H9 (cell line): ENCODE measurements at regions not wholly inside any gene's neighbourhood (a gene's known extent, or its start where the extent isn't known, plus 50 kb on each side); places are given as distances from the start of the nearest gene placed in this dataset.

Experiments used
- DNase-seq: peaks from one replicate; pipeline ENCODE4 v3.0.0-alpha.2; 2017
- H2AFZ ChIP-seq: one replicate; pipeline ENCODE4 v1.6.1; 2013; ENCODE audit warnings: mild to moderate bottlenecking, low read length, control low read depth, moderate library complexity
- H2AK5ac ChIP-seq: 2 replicates; pipeline ENCODE4 v1.6.1; 2013; ENCODE audit warnings: low read length, control low read depth, mixed read lengths; ENCODE audit not compliant: insufficient read length
- H2BK120ac ChIP-seq: one replicate; pipeline ENCODE4 v1.6.1; 2013; ENCODE audit warnings: low read depth, mild to moderate bottlenecking, low read length, control low read depth, inconsistent platforms; ENCODE audit not compliant: poor library complexity, severe bottlenecking
- H2BK12ac ChIP-seq: 2 replicates; pipeline ENCODE4 v1.6.1; 2013; ENCODE audit warnings: low read length, control low read depth, mixed read lengths, low read depth; ENCODE audit not compliant: insufficient read length
- H2BK15ac ChIP-seq: 2 replicates; pipeline ENCODE4 v1.6.1; 2013; ENCODE audit warnings: low read depth, low read length, control low read depth
- H2BK20ac ChIP-seq: one replicate; pipeline ENCODE4 v1.6.1; 2013; ENCODE audit warnings: low read depth, mild to moderate bottlenecking, low read length, control low read depth, inconsistent platforms; ENCODE audit not compliant: poor library complexity, severe bottlenecking
- H2BK5ac ChIP-seq: 2 replicates; pipeline ENCODE4 v1.6.1; 2013; ENCODE audit warnings: low read length, control low read depth, mixed read lengths; ENCODE audit not compliant: insufficient read length
- H3K14ac ChIP-seq: 2 replicates; pipeline ENCODE4 v1.6.1; 2013; ENCODE audit warnings: low read length, control low read depth; ENCODE audit not compliant: insufficient read depth
- H3K18ac ChIP-seq: 2 replicates; pipeline ENCODE4 v1.6.1; 2013; ENCODE audit warnings: low read depth, mild to moderate bottlenecking, mixed read lengths, low read length, control low read depth; ENCODE audit not compliant: insufficient read length
- H3K23ac ChIP-seq: 2 replicates; pipeline ENCODE4 v1.6.1; 2013; ENCODE audit warnings: low read length, control low read depth, mixed read lengths, low read depth; ENCODE audit not compliant: insufficient read length
- H3K23me2 ChIP-seq: 2 replicates; pipeline ENCODE4 v1.6.1; 2013; ENCODE audit warnings: low read depth, mild to moderate bottlenecking, mixed read lengths, low read length, control low read depth; ENCODE audit not compliant: insufficient read length, poor library complexity, severe bottlenecking
- H3K27ac ChIP-seq: 2 replicates; pipeline ENCODE4 v1.5.1; 2013; ENCODE audit warnings: low read length, control low read depth, mixed read lengths, low read depth; ENCODE audit not compliant: insufficient read length
- H3K27me3 ChIP-seq: 2 replicates; pipeline ENCODE4 v1.6.1; 2013; ENCODE audit warnings: low read length, control low read depth, inconsistent platforms; ENCODE audit not compliant: insufficient read depth
- H3K4ac ChIP-seq: 2 replicates; pipeline ENCODE4 v1.6.1; 2013; ENCODE audit warnings: low read depth, mild to moderate bottlenecking, control low read depth, inconsistent platforms, low read length, moderate library complexity
- H3K4me1 ChIP-seq: 2 replicates; pipeline ENCODE4 v1.6.1; 2013; ENCODE audit warnings: low read length, control low read depth, inconsistent platforms; ENCODE audit not compliant: insufficient read depth
- H3K4me2 ChIP-seq: 2 replicates; pipeline ENCODE4 v1.6.1; 2013; ENCODE audit warnings: low read length, control low read depth, mixed read lengths; ENCODE audit not compliant: insufficient read length, insufficient read depth
- H3K56ac ChIP-seq: 2 replicates; pipeline ENCODE4 v1.6.1; 2013; ENCODE audit warnings: low read depth, mild to moderate bottlenecking, mixed read lengths, low read length, control low read depth; ENCODE audit not compliant: insufficient read length
- H3K79me1 ChIP-seq: 2 replicates; pipeline ENCODE4 v1.6.1; 2013; ENCODE audit warnings: low read depth, mild to moderate bottlenecking, moderate library complexity, low read length, control low read depth, inconsistent platforms; ENCODE audit not compliant: insufficient read depth, poor library complexity, severe bottlenecking
- H3K79me2 ChIP-seq: 2 replicates; pipeline ENCODE4 v1.6.1; 2013; ENCODE audit warnings: low read length, control low read depth, inconsistent platforms; ENCODE audit not compliant: insufficient read depth
- H3K9ac ChIP-seq: 2 replicates; pipeline ENCODE4 v1.6.1; 2013; ENCODE audit warnings: low read length, control low read depth, mixed read lengths; ENCODE audit not compliant: insufficient read length; ENCODE audit errors: extremely low read depth
- H3K9me3 ChIP-seq: one replicate; pipeline ENCODE4 v1.6.1; 2013; ENCODE audit warnings: low read depth, low read length, inconsistent platforms; ENCODE audit not compliant: control insufficient read depth
- H3T11ph ChIP-seq: one replicate; pipeline ENCODE4 v1.6.1; 2013; ENCODE audit warnings: mild to moderate bottlenecking, low read length, control low read depth, inconsistent platforms
- H4K20me1 ChIP-seq: one replicate; pipeline ENCODE4 v1.6.1; 2013; ENCODE audit not compliant: control insufficient read depth, insufficient read length, insufficient read depth
- H4K5ac ChIP-seq: 2 replicates; pipeline ENCODE4 v1.6.1; 2013; ENCODE audit warnings: low read depth, mild to moderate bottlenecking, mixed read lengths, low read length, control low read depth; ENCODE audit not compliant: insufficient read length
- H4K8ac ChIP-seq: replicated peaks from 2 replicates; pipeline ENCODE4 v1.6.1; 2013; ENCODE audit warnings: low read length, control low read depth, mixed read lengths, low read depth; ENCODE audit not compliant: insufficient read length
- H4K91ac ChIP-seq: 2 replicates; pipeline ENCODE4 v1.6.1; 2013; ENCODE audit warnings: low read depth, mild to moderate bottlenecking, moderate library complexity, mixed read lengths, low read length, control low read depth; ENCODE audit not compliant: insufficient read length
- H3K27ac Mint-ChIP-seq, 3 experiments: 2 replicates in 2 of 3; 3 replicates in 1 of 3; pipeline ENCODE4 v1.8.0; 2020 to 2021; ENCODE audit warnings: mixed read lengths in 3 of 3, mild to moderate bottlenecking in 1 of 3, moderate library complexity in 1 of 3
- H3K27me3 Mint-ChIP-seq: 2 replicates; pipeline ENCODE4 v1.8.0; 2021; ENCODE audit warnings: low read depth, mild to moderate bottlenecking, moderate library complexity, mixed read lengths
- H3K36me3 Mint-ChIP-seq, 3 experiments: 2 replicates in 2 of 3; 3 replicates in 1 of 3; pipeline ENCODE4 v1.8.0; 2020 to 2021; ENCODE audit warnings: low read depth in 3 of 3, mixed read lengths in 3 of 3; ENCODE audit not compliant: insufficient read depth in 1 of 3
- H3K4me1 Mint-ChIP-seq, 2 experiments: 2 replicates each; pipeline ENCODE4 v1.8.0; 2020; ENCODE audit warnings: mixed read lengths in 2 of 2
- H3K4me3 Mint-ChIP-seq, 2 experiments: 2 replicates in 1 of 2; 3 replicates in 1 of 2; pipeline ENCODE4 v1.8.0; 2020 to 2021; ENCODE audit warnings: mild to moderate bottlenecking in 2 of 2, mixed read lengths in 2 of 2, moderate library complexity in 1 of 2
- H3K9me3 Mint-ChIP-seq, 2 experiments: 2 replicates in 1 of 2; 3 replicates in 1 of 2; pipeline ENCODE4 v1.8.0; 2020; ENCODE audit warnings: mild to moderate bottlenecking in 2 of 2, mixed read lengths in 2 of 2, moderate library complexity in 1 of 2
- WGBS: extraction: QIAGEN DNeasy Blood & Tissue Kit; methylation state at CpG from one replicate; pipeline ENCODE4 v1.1.7; 2013; ENCODE audit warnings: missing lambda C conversion rate, low lambda C conversion rate, mixed read lengths; ENCODE audit not compliant: insufficient read length; ENCODE audit errors: extremely low coverage; 5-methylcytosine and 5-hydroxymethylcytosine counted together
- TF ChIP-seq, protein P1 (sequence below): fragments of 200-600 bp; sonication (generic); conservative IDR thresholded peaks from 3 replicates; pipeline ENCODE4 v1.8.0; 2021; ENCODE audit warnings: antibody characterized with exemption, mild to moderate bottlenecking

DNA sequence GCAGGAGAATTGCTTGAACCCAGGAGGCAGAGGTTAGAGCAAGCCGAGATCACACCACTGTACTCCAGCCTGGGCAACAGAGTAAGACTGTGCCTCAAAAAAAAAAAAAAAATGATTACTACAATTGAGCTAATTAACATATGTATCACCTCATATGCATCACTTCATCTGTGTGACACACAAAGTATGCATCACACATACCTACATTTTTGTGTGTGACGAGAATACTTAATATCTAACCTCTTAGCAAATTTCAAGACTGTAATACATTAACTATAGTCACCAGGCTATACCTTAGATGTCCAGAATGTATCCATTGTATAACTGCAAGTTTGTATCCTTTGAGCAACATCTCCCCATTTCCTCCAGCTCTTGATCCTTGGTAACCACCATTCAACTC is 214.2 kb upstream of the MON1B start:
- no peak overlapping the region for H3K27ac ChIP-seq
- H3K9ac ChIP-seq: no peak overlapping the region
- no peaks in the 10 kb centered on the region for H3K27me3 Mint-ChIP-seq
- H3K23ac ChIP-seq: no peak overlapping the region
- H2AK5ac ChIP-seq: no peak overlapping the region
- no peak overlapping the region for H2BK20ac ChIP-seq
- no peak overlapping the region for H3K14ac ChIP-seq
- no peaks in the 10 kb centered on the region for H3K9me3 ChIP-seq
- H2AFZ ChIP-seq: no peak overlapping the region
- no peak overlapping the region for H3K18ac ChIP-seq
- no peak overlapping the region for H3K4me2 ChIP-seq
- H3K27me3 ChIP-seq: no peaks in the 10 kb centered on the region
- H4K8ac ChIP-seq: no peak overlapping the region
- no peaks in the 10 kb centered on the region for H3K79me1 ChIP-seq
- no peaks in the 10 kb centered on the region for H3K9me3 Mint-ChIP-seq
- no peak overlapping the region for H4K91ac ChIP-seq
- H3K4me3 Mint-ChIP-seq: no peak overlapping the region
- no peak overlapping the region for H2BK5ac ChIP-seq
- peaks cover 0 to 3% of the 10 kb centered on the region in 2 experiments; a peak in 2 of 4 replicates for H3K4me1 Mint-ChIP-seq
- TF ChIP-seq, protein P1, sequence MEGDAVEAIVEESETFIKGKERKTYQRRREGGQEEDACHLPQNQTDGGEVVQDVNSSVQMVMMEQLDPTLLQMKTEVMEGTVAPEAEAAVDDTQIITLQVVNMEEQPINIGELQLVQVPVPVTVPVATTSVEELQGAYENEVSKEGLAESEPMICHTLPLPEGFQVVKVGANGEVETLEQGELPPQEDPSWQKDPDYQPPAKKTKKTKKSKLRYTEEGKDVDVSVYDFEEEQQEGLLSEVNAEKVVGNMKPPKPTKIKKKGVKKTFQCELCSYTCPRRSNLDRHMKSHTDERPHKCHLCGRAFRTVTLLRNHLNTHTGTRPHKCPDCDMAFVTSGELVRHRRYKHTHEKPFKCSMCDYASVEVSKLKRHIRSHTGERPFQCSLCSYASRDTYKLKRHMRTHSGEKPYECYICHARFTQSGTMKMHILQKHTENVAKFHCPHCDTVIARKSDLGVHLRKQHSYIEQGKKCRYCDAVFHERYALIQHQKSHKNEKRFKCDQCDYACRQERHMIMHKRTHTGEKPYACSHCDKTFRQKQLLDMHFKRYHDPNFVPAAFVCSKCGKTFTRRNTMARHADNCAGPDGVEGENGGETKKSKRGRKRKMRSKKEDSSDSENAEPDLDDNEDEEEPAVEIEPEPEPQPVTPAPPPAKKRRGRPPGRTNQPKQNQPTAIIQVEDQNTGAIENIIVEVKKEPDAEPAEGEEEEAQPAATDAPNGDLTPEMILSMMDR: no peak
- H2BK120ac ChIP-seq: no peak overlapping the region
- H3K36me3 Mint-ChIP-seq: no peaks in the 10 kb centered on the region
- no CpG with 5 or more reads among the region's 2 CpGs for WGBS
- H2BK12ac ChIP-seq: no peak overlapping the region
- no peaks in the 10 kb centered on the region for H3K23me2 ChIP-seq
- no peaks in the 10 kb centered on the region for H3K4me1 ChIP-seq
- H3T11ph ChIP-seq: no peak overlapping the region
- H4K5ac ChIP-seq: no peak overlapping the region
- H3K4ac ChIP-seq: no peak overlapping the region
- H3K27ac Mint-ChIP-seq: no peak overlapping the region
- H3K56ac ChIP-seq: no peak overlapping the region
- no peak overlapping the region for H2BK15ac ChIP-seq
- H4K20me1 ChIP-seq: no peaks in the 10 kb centered on the region
- no peak for DNase-seq
- H3K79me2 ChIP-seq: no peaks in the 10 kb centered on the region
